Duodenal mucosa (tissue), 2 donors: ENCODE measurements at regions not wholly inside any gene's neighbourhood (a gene's known extent, or its start where the extent isn't known, plus 50 kb on each side); places are given as distances from the start of the nearest gene placed in this dataset.

Experiments
- H3K27ac ChIP-seq: one replicate; pipeline ENCODE4 v1.7.0; 2013; ENCODE audit warnings: low read depth, low read length
- H3K27me3 ChIP-seq, 2 donors: one replicate each; pipeline ENCODE4 v1.7.0; 2013; ENCODE audit warnings: low read length in 2 of 2, control low read depth in 1 of 2; ENCODE audit not compliant: insufficient read depth in 2 of 2, control insufficient read depth in 1 of 2
- H3K36me3 ChIP-seq, 2 donors: one replicate each; pipeline ENCODE4 v1.7.0; 2013; ENCODE audit warnings: low read length in 2 of 2, control low read depth in 1 of 2; ENCODE audit not compliant: insufficient read depth in 2 of 2, control insufficient read depth in 1 of 2
- H3K4me1 ChIP-seq, 2 donors: one replicate each; pipeline ENCODE4 v1.7.0; 2013; ENCODE audit warnings: low read length in 2 of 2, control low read depth in 1 of 2; ENCODE audit not compliant: insufficient read depth in 2 of 2, control insufficient read depth in 1 of 2
- H3K4me3 ChIP-seq, 2 donors: one replicate each; pipeline ENCODE4 v1.7.0; 2013; ENCODE audit warnings: low read length in 2 of 2, low read depth in 1 of 2
- H3K9ac ChIP-seq, 2 donors: one replicate each; pipeline ENCODE4 v1.7.0; 2013; ENCODE audit warnings: low read length in 2 of 2, low read depth in 1 of 2
- H3K9me3 ChIP-seq, 2 donors: one replicate each; pipeline ENCODE4 v1.7.0; 2013; ENCODE audit warnings: low read length in 2 of 2, control low read depth in 1 of 2; ENCODE audit not compliant: control insufficient read depth in 1 of 2

- Histone ChIP-seq H3K4me3 (no peak overlapping the region), H3K27me3 (no peaks in the 10 kb centered on the region), H3K9ac (no peak overlapping the region), H3K9me3 (peaks cover 0 to 2% of the 10 kb centered on the region in 2 donors), H3K4me1 (no peaks in the 10 kb centered on the region), H3K27ac (no peak overlapping the region), H3K36me3 (no peaks in the 10 kb centered on the region)
Observed at GRCh38 chr4:189322426-189322825, 618.2 kb upstream of the FRG1 start.

- H3K36me3 ChIP-seq: no peaks in the 10 kb centered on the region
- no peak overlapping the region for H3K27ac ChIP-seq
- H3K4me1 ChIP-seq: no peaks in the 10 kb centered on the region
- no peaks in the 10 kb centered on the region for H3K9me3 ChIP-seq
- H3K4me3 ChIP-seq: no peak overlapping the region
- H3K27me3 ChIP-seq: no peaks in the 10 kb centered on the region
- no peak overlapping the region for H3K9ac ChIP-seq
Observed at GRCh38 chr4:189341881-189342280, 598.8 kb upstream of the FRG1 start.

- H3K36me3 ChIP-seq: no peaks in the 10 kb centered on the region
- H3K27ac ChIP-seq: no peak overlapping the region
- no peak overlapping the region for H3K4me3 ChIP-seq
- no peaks in the 10 kb centered on the region for H3K9me3 ChIP-seq
- H3K27me3 ChIP-seq: no peaks in the 10 kb centered on the region
- no peaks in the 10 kb centered on the region for H3K4me1 ChIP-seq
- no peak overlapping the region for H3K9ac ChIP-seq
Observed at GRCh38 chr4:189355590-189355989, 585.1 kb upstream of the FRG1 start.

GRCh38 chr4:189362364-189362763 lies 578.3 kb upstream of the FRG1 start:
- Histone ChIP-seq H3K4me3 (no peak overlapping the region), H3K9me3 (peaks cover 2 to 4% of the 10 kb centered on the region in 2 donors), H3K27me3 (no peaks in the 10 kb centered on the region), H3K27ac (no peak overlapping the region), H3K36me3 (no peaks in the 10 kb centered on the region), H3K4me1 (no peaks in the 10 kb centered on the region), H3K9ac (no peak overlapping the region)

- Histone ChIP-seq H3K36me3 (no peaks in the 10 kb centered on the region), H3K4me3 (no peak overlapping the region), H3K9ac (no peak overlapping the region), H3K9me3 (peaks cover 2 to 4% of the 10 kb centered on the region in 2 donors), H3K27me3 (no peaks in the 10 kb centered on the region), H3K4me1 (no peaks in the 10 kb centered on the region), H3K27ac (no peak overlapping the region)
Observed at GRCh38 chr4:189364032-189364449, 576.6 kb upstream of the FRG1 start.

- Histone ChIP-seq H3K4me3 (no peak overlapping the region), H3K27ac (no peak overlapping the region), H3K9ac (no peak overlapping the region), H3K9me3 (peaks cover 2 to 4% of the 10 kb centered on the region in 2 donors), H3K27me3 (no peaks in the 10 kb centered on the region), H3K36me3 (no peaks in the 10 kb centered on the region), H3K4me1 (no peaks in the 10 kb centered on the region)
Observed at GRCh38 chr4:189365451-189365850, 575.2 kb upstream of the FRG1 start.

- H3K4me3 ChIP-seq: no peak overlapping the region
- no peak overlapping the region for H3K9ac ChIP-seq
- H3K4me1 ChIP-seq: no peaks in the 10 kb centered on the region
- H3K27me3 ChIP-seq: no peaks in the 10 kb centered on the region
- H3K36me3 ChIP-seq: no peaks in the 10 kb centered on the region
- H3K9me3 ChIP-seq: no peaks in the 10 kb centered on the region
- H3K27ac ChIP-seq: no peak overlapping the region
Observed at GRCh38 chr4:189367832-189368231, 572.8 kb upstream of the FRG1 start.

- Histone ChIP-seq H3K9me3 (no peaks in the 10 kb centered on the region), H3K27me3 (no peaks in the 10 kb centered on the region), H3K4me1 (no peaks in the 10 kb centered on the region), H3K4me3 (no peak overlapping the region), H3K27ac (no peak overlapping the region), H3K9ac (no peak overlapping the region), H3K36me3 (no peaks in the 10 kb centered on the region)
Observed at GRCh38 chr4:189374176-189374575, 566.5 kb upstream of the FRG1 start.

GRCh38 chr4:189376901-189377300 lies 563.8 kb upstream of the FRG1 start:
- H3K27me3 ChIP-seq: no peaks in the 10 kb centered on the region
- H3K4me3 ChIP-seq: no peak overlapping the region
- H3K9me3 ChIP-seq: peaks cover 0 to 3% of the 10 kb centered on the region in 2 donors
- no peaks in the 10 kb centered on the region for H3K36me3 ChIP-seq
- no peak overlapping the region for H3K27ac ChIP-seq
- no peaks in the 10 kb centered on the region for H3K4me1 ChIP-seq
- no peak overlapping the region for H3K9ac ChIP-seq

- H3K4me3 ChIP-seq: no peak overlapping the region
- H3K9me3 ChIP-seq: peaks cover 0 to 3% of the 10 kb centered on the region in 2 donors
- no peak overlapping the region for H3K9ac ChIP-seq
- no peaks in the 10 kb centered on the region for H3K27me3 ChIP-seq
- H3K4me1 ChIP-seq: no peaks in the 10 kb centered on the region
- H3K36me3 ChIP-seq: no peaks in the 10 kb centered on the region
- no peak overlapping the region for H3K27ac ChIP-seq
Observed at GRCh38 chr4:189377569-189377968, 563.1 kb upstream of the FRG1 start.

GRCh38 chr4:189385098-189385497 lies 555.6 kb upstream of the FRG1 start:
- H3K4me3 ChIP-seq: no peak overlapping the region
- no peaks in the 10 kb centered on the region for H3K36me3 ChIP-seq
- H3K27me3 ChIP-seq: no peaks in the 10 kb centered on the region
- no peak overlapping the region for H3K27ac ChIP-seq
- H3K9me3 ChIP-seq: peaks cover 0 to 3% of the 10 kb centered on the region in 2 donors
- no peaks in the 10 kb centered on the region for H3K4me1 ChIP-seq
- no peak overlapping the region for H3K9ac ChIP-seq
